ENCODE measurements at regions not wholly inside any gene's neighbourhood (a gene's known extent, or its start where the extent isn't known, plus 50 kb on each side); places are given as distances from the start of the nearest gene placed in this dataset.

- TF ChIP-seq CTCF (IDR thresholded peaks at IDR 0.05 in 2 of 3, conservative IDR thresholded peaks at IDR 0.05 in 1 of 3; ENCODE audit: borderline replicate concordance in 1 of 3, insufficient read depth in 1 of 3, low read depth in 2 of 3, low read length in 2 of 3): no peak
- no peak for TF ChIP-seq POLR2A (IDR thresholded peaks at IDR 0.05; ENCODE audit: borderline replicate concordance, extremely low read depth, insufficient read depth, insufficient read length)
- no peak for TF ChIP-seq ZBTB33 (IDR thresholded peaks at IDR 0.05; ENCODE audit: extremely low read depth, insufficient replicate concordance, low read length)
- TF ChIP-seq ZNF274 (IDR thresholded peaks at IDR 0.05; ENCODE audit: low read depth, low read length): no peak
- TF ChIP-seq YY1 (IDR thresholded peaks at IDR 0.05; ENCODE audit: extremely low read depth, insufficient replicate concordance, low read depth, low read length): no peak
- TF ChIP-seq EZH2 (IDR thresholded peaks at IDR 0.05): no peak
These were observed 349.6 kb upstream of the CWC22 start for GRCh38 chr2:180356676-180357075.
